ENCODE measurements at regions not wholly inside any gene's neighbourhood (a gene's known extent, or its start where the extent isn't known, plus 50 kb on each side); places are given as distances from the start of the nearest gene placed in this dataset.

GRCh38 chr3:15953841-15954240 is 156.1 kb upstream of the ANKRD28 start:
- TF ChIP-seq CTCF (IDR thresholded peaks at IDR 0.05; ENCODE audit: borderline replicate concordance): no peak
- intact Hi-C loops (cut with micrococcal nuclease): no loop called here
- Histone ChIP-seq H3K27ac (replicated peaks) (no peak overlapping the region), H3K4me1 (peaks cover 7% of the 10 kb centered on the region), H3K36me3 (no peaks in the 10 kb centered on the region), H3K4me3 (no peak overlapping the region), H3K27me3 (ENCODE audit: low read depth) (no peaks in the 10 kb centered on the region), H3K9me3 (replicated peaks) (no peaks in the 10 kb centered on the region)
- no peak for DNase-seq

GRCh38 chr3:15955968-15956367 is 158.2 kb upstream of the ANKRD28 start:
- Histone ChIP-seq H3K27ac (replicated peaks) (no peak overlapping the region), H3K36me3 (no peaks in the 10 kb centered on the region), H3K4me3 (no peak overlapping the region), H3K4me1 (peaks cover 7% of the 10 kb centered on the region), H3K9me3 (replicated peaks) (no peaks in the 10 kb centered on the region), H3K27me3 (ENCODE audit: low read depth) (no peaks in the 10 kb centered on the region)
- intact Hi-C loops (cut with micrococcal nuclease): no loop called here
- TF ChIP-seq CTCF (IDR thresholded peaks at IDR 0.05; ENCODE audit: borderline replicate concordance): no peak
- no peak for DNase-seq

GRCh38 chr3:15958692-15959433 is 161.1 kb upstream of the ANKRD28 start:
- Histone ChIP-seq H3K4me3 (no peak overlapping the region), H3K4me1 (peaks cover 4% of the 10 kb centered on the region), H3K9me3 (replicated peaks) (no peaks in the 10 kb centered on the region), H3K36me3 (no peaks in the 10 kb centered on the region), H3K27me3 (ENCODE audit: low read depth) (no peaks in the 10 kb centered on the region), H3K27ac (replicated peaks) (peak overlapping the region; percentile 34)
- intact Hi-C loops (cut with micrococcal nuclease): no loop called here
- no peak for DNase-seq
- no peak for TF ChIP-seq CTCF (IDR thresholded peaks at IDR 0.05; ENCODE audit: borderline replicate concordance)

GRCh38 chr3:15959434-15959811 is 161.6 kb upstream of the ANKRD28 start:
- no peaks in the 10 kb centered on the region for H3K36me3 ChIP-seq
- intact Hi-C loops (cut with micrococcal nuclease): no loop called here
- H3K9me3 ChIP-seq (replicated peaks): no peaks in the 10 kb centered on the region
- no peak overlapping the region for H3K4me3 ChIP-seq
- H3K27ac ChIP-seq (replicated peaks): peak overlapping the region; percentile 34
- TF ChIP-seq CTCF (IDR thresholded peaks at IDR 0.05; ENCODE audit: borderline replicate concordance): no peak
- peaks cover 9% of the 10 kb centered on the region for H3K4me1 ChIP-seq
- DNase-seq: no peak
- H3K27me3 ChIP-seq (ENCODE audit: low read depth): no peaks in the 10 kb centered on the region

- H3K4me3 ChIP-seq: no peak overlapping the region
- no peaks in the 10 kb centered on the region for H3K27me3 ChIP-seq (ENCODE audit: low read depth)
- intact Hi-C loops (cut with micrococcal nuclease): no loop called here
- H3K4me1 ChIP-seq: peaks cover 12% of the 10 kb centered on the region
- H3K27ac ChIP-seq (replicated peaks): peak overlapping the region; percentile 49
- H3K36me3 ChIP-seq: no peaks in the 10 kb centered on the region
- no peaks in the 10 kb centered on the region for H3K9me3 ChIP-seq (replicated peaks)
- DNase-seq: no peak
- no peak for TF ChIP-seq CTCF (IDR thresholded peaks at IDR 0.05; ENCODE audit: borderline replicate concordance)
Observed at GRCh38 chr3:15964605-15965442, 167.0 kb upstream of the ANKRD28 start.
